Subcutaneous abdominal adipose tissue (tissue), 5 donors: ENCODE measurements at regions not wholly inside any gene's neighbourhood (a gene's known extent, or its start where the extent isn't known, plus 50 kb on each side); places are given as distances from the start of the nearest gene placed in this dataset.

Source experiments
- H3K27ac ChIP-seq: one replicate; pipeline ENCODE4 v1.7.0; 2013; ENCODE audit warnings: low read depth, mild to moderate bottlenecking, inconsistent platforms, low read length, moderate library complexity
- H3K27me3 ChIP-seq, 5 donors: one replicate each; pipeline ENCODE4 v1.7.0; 2013; ENCODE audit warnings: low read length in 5 of 5, inconsistent platforms in 1 of 5; ENCODE audit not compliant: control insufficient read depth in 5 of 5, insufficient read depth in 4 of 5
- H3K36me3 ChIP-seq, 5 donors: one replicate each; pipeline ENCODE4 v1.7.0; 2013; ENCODE audit warnings: low read length in 5 of 5; ENCODE audit not compliant: control insufficient read depth in 5 of 5, insufficient read depth in 5 of 5
- H3K4me1 ChIP-seq, 5 donors: one replicate each; pipeline ENCODE4 v1.7.0; 2013; ENCODE audit warnings: low read length in 5 of 5, mild to moderate bottlenecking in 3 of 5, moderate library complexity in 1 of 5; ENCODE audit not compliant: control insufficient read depth in 5 of 5, insufficient read depth in 5 of 5
- H3K4me3 ChIP-seq, 5 donors: one replicate each; pipeline ENCODE4 v1.7.0; 2013; ENCODE audit warnings: low read length in 5 of 5, low read depth in 1 of 5
- H3K9ac ChIP-seq, 5 donors: one replicate each; pipeline ENCODE4 v1.7.0; 2013; ENCODE audit warnings: low read length in 5 of 5, mild to moderate bottlenecking in 4 of 5, moderate library complexity in 3 of 5
- H3K9me3 ChIP-seq, 5 donors: one replicate each; pipeline ENCODE4 v1.7.0; 2013; ENCODE audit warnings: low read length in 5 of 5; ENCODE audit not compliant: control insufficient read depth in 5 of 5
- donor health status: healthy.
- donor health status: healthy.
- donor health status: healthy.
- donor health status: healthy.
- donor health status: healthy.

DNA sequence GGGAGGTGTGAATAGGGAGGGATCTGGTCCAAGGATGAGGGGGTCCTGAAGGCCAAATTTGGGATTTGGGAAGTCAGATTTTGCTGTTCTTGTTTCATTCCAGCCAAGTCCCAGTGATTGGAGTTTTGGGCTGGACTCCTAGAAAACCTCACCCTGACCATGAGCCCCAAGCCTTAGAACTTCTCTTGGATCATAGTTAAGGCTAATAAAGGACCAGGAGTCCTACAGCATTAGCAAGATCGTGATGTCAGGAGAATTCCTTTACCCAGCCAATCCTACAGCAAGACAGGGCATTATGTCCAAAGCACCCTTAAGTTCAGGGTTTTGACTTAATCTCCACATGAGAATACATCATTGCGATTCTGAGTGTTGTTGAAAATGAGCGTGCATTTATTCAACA, 85.0 kb downstream of the SOX9 start:
- Histone ChIP-seq H3K9ac (no peak overlapping the region), H3K27me3 (peaks cover 0 to 17% (median 6%) of the 10 kb centered on the region in 5 donors), H3K4me1 (no peaks in the 10 kb centered on the region), H3K9me3 (peaks cover 0 to 2% (median 0%) of the 10 kb centered on the region in 5 donors), H3K4me3 (no peak overlapping the region), H3K27ac (no peak overlapping the region), H3K36me3 (no peaks in the 10 kb centered on the region)

GRCh38 chr17:72206376-72206775, 85.6 kb downstream of the SOX9 start:
- Histone ChIP-seq H3K4me3 (no peak overlapping the region), H3K9ac (no peak overlapping the region), H3K36me3 (no peaks in the 10 kb centered on the region), H3K27me3 (peaks cover 0 to 19% (median 6%) of the 10 kb centered on the region in 5 donors), H3K9me3 (peaks cover 0 to 2% (median 0%) of the 10 kb centered on the region in 5 donors), H3K4me1 (no peaks in the 10 kb centered on the region), H3K27ac (no peak overlapping the region)

GRCh38 chr17:72208832-72209231, 88.0 kb downstream of the SOX9 start:
- no peak overlapping the region for H3K27ac ChIP-seq
- H3K9me3 ChIP-seq, result no peaks in the 10 kb centered on the region
- no peaks in the 10 kb centered on the region for H3K4me1 ChIP-seq
- H3K36me3 ChIP-seq, result no peaks in the 10 kb centered on the region
- H3K4me3 ChIP-seq, result no peak overlapping the region
- H3K9ac ChIP-seq, result no peak overlapping the region
- H3K27me3 ChIP-seq, result peaks cover 0 to 17% (median 8%) of the 10 kb centered on the region in 5 donors

DNA sequence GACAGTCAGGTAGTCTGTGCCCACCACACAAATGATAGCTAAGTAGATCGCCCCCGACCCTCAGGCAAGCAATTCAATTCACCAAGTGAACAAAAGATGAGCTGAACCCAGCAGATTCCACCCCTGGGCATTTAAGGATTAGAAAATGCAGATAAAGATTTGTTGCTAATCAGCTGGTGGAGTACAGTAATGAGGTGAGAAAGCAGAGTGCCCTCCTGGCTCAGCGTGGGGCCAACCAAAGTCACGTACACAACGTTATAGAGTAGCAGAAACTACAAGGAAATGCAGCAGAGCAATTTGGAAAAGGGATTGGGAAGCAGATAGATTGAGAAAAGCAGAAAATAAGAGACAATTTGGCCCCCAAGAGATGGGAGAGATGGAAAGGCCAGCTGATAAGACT, 91.2 kb downstream of the SOX9 start:
- Histone ChIP-seq H3K4me3 (no peak overlapping the region), H3K27me3 (peaks cover 0 to 3% (median 0%) of the 10 kb centered on the region in 5 donors), H3K9ac (no peak overlapping the region), H3K36me3 (no peaks in the 10 kb centered on the region), H3K9me3 (peaks cover 0 to 8% (median 0%) of the 10 kb centered on the region in 5 donors), H3K27ac (no peak overlapping the region), H3K4me1 (no peaks in the 10 kb centered on the region)

GRCh38 chr17:72215490-72215889, 94.7 kb downstream of the SOX9 start:
- Histone ChIP-seq H3K9ac (no peak overlapping the region), H3K36me3 (no peaks in the 10 kb centered on the region), H3K27me3 (peaks cover 0 to 24% (median 16%) of the 10 kb centered on the region in 5 donors)

DNA sequence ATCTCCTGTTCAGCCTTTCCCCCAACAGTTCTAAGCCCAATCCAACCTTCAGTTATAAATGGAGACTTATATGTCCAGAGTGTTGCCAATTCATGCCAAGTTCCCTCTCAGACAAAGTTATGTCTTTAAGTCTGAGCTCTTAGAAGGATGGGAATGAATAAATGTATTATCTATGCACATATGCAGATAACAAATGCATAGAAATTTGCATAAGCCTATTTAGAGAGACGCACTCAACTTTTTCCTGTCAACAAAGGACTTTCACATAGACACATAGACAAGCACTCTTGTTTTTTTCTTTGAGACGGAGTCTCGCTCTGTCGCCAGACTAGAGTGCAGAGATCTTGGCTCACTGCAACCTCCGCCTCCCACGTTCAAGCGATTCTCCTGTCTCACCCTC, 95.1 kb downstream of the SOX9 start:
- no peaks in the 10 kb centered on the region for H3K36me3 ChIP-seq
- peaks cover 0 to 11% (median 9%) of the 10 kb centered on the region in 5 donors for H3K4me1 ChIP-seq
- no peak overlapping the region for H3K27ac ChIP-seq
- peaks cover 0 to 8% (median 0%) of the 10 kb centered on the region in 5 donors for H3K9me3 ChIP-seq
- no peak overlapping the region for H3K9ac ChIP-seq
- H3K27me3 ChIP-seq, result peaks cover 0 to 26% (median 20%) of the 10 kb centered on the region in 5 donors
- H3K4me3 ChIP-seq, result no peak overlapping the region

More at GRCh38 chr17:72215490-72215889, 94.7 kb downstream of the SOX9 start:
- H3K9me3 ChIP-seq, result peaks cover 0 to 8% (median 0%) of the 10 kb centered on the region in 5 donors
- H3K4me1 ChIP-seq, result peaks cover 0 to 11% (median 9%) of the 10 kb centered on the region in 5 donors
- no peak overlapping the region for H3K27ac ChIP-seq
- H3K4me3 ChIP-seq, result no peak overlapping the region

DNA sequence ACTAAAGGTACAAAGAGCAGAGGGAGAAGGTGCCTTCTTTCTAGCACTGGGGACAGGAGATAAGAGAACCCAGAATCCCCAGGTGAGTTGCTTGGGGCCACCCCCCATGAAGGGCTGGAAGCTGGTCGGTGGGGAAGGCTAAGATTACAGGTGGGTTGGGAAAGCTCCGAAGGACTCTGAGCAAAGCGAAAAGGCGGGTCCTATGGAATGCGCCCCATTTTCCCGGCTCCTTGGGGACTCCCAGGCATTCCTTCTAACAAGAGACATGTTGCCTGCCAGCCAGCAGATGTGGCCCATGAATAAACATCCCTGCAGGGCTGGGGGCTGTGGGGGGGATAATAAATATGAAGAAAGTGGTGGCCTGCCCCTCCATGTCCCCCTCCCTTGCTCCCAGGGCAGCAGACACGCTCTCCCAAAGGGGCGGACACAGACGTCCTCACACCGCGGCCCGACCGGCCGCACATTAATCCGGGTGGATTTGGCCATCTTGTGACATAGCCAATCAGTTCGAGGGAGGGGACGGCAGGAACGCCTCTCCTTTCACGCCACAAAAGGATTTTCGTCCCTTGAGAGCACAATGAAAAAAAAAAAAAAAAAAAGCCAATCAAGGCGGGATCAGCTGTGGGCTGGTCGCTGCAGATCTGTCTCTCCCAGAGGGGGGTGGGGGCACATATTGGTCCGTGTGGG, 98.5 kb downstream of the SOX9 start:
- Histone ChIP-seq H3K27me3 (peaks cover 0 to 31% (median 22%) of the 10 kb centered on the region in 5 donors), H3K27ac (no peak overlapping the region), H3K9ac (no peak overlapping the region), H3K9me3 (peaks cover 0 to 7% (median 0%) of the 10 kb centered on the region in 5 donors), H3K4me3 (no peak overlapping the region), H3K4me1 (peaks cover 0 to 11% (median 9%) of the 10 kb centered on the region in 5 donors), H3K36me3 (no peaks in the 10 kb centered on the region)

DNA sequence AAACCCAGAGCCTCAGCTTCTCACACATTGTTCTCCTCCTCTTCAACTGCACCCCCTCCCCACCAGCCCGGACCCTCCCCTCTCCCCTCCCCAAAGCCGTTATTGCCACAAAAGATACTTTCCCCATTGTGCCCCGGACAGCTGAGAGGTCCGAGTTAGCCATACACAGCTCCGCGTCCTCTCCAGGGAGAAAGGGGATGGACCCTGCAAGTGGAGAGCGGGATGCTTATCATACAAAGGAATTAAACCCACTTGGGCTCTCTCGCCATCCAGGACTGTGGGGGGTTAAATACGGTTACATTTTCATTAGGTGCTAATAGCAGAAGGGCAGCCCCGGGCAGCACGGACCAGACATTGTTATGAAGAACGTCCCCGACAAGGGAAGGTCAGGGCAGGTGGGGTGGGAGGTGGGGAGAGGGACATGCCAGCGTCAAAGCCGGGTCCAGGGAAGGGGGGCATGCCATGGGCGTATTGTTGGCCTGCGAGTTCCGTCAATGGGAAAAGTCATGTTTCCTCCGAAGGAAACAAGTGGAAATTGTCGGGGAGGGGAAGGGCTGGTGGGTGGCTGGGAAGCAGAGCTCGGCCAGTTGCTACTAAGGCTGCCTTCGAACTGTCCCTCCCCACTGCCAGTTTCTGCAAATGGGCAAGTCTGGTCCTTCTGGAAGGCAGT, 99.1 kb downstream of the SOX9 start:
- Histone ChIP-seq H3K27me3 (peaks cover 0 to 31% (median 22%) of the 10 kb centered on the region in 5 donors), H3K27ac (no peak overlapping the region), H3K9ac (no peak overlapping the region), H3K4me1 (peaks cover 0 to 11% (median 9%) of the 10 kb centered on the region in 5 donors), H3K4me3 (no peak overlapping the region), H3K36me3 (no peaks in the 10 kb centered on the region), H3K9me3 (peaks cover 0 to under 1% (median 0%) of the 10 kb centered on the region in 5 donors)

DNA sequence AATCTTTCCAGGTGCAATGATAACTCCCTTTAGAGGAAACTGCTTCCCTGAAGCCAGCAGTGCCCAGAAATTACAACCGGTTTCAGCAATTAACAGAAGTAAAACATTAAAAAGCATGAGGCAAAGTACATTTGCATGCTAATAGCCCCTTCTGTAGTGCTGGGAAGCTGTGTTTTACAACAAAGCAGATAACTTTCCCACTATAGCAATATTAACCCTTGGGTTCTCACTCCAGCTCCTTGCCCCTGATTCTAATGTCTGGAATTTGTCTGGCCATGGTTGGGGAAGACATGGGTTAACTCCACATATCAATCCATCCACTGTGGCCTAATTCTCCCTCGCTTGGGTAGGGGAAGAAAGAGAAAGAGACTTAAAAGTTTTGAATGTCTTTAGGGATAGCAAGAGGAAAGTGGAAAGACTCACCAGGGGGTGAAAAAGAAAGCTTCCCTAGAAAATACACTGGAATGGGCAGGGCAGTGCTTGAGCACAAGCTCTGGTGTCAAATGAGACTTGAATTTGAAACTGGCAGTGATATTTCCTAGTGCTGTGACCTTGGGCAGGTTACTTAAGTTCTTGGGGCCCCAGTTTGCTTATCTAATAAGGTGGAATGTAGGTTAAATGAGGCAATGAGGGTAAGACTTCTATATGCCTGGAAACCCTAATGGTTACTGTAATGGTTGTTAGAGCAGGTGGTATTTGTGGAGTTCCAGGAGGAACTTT, 102.0 kb downstream of the SOX9 start:
- H3K4me1 ChIP-seq, result peaks cover 0 to 11% (median 9%) of the 10 kb centered on the region in 5 donors
- peaks cover 0 to 31% (median 22%) of the 10 kb centered on the region in 5 donors for H3K27me3 ChIP-seq
- H3K27ac ChIP-seq, result no peak overlapping the region
- H3K36me3 ChIP-seq, result no peaks in the 10 kb centered on the region
- no peak overlapping the region for H3K9ac ChIP-seq
- no peak overlapping the region for H3K4me3 ChIP-seq
- no peaks in the 10 kb centered on the region for H3K9me3 ChIP-seq
